GM10248 (cell line): ENCODE measurements at regions not wholly inside any gene's neighbourhood (a gene's known extent, or its start where the extent isn't known, plus 50 kb on each side); places are given as distances from the start of the nearest gene placed in this dataset.

Experiments
- CTCF ChIA-PET: fragments of 300-600 bp; sonication (Branson Sonifier 250); formaldehyde crosslinking; extraction: SDS; loops from one replicate; lab custom pipeline; 2021; ENCODE audit warnings: antibody characterized with exemption; lab: Yijun Ruan, JAX
- POLR2A ChIA-PET: fragments of 350-650 bp; sonication (Branson Sonifier 250); formaldehyde crosslinking; extraction: SDS; loops from one replicate; lab custom pipeline; 2020; ENCODE audit warnings: antibody characterized with exemption; lab: Yijun Ruan, JAX
- DNase-seq: peaks from one replicate; pipeline ENCODE4 v3.0.0; 2012; ENCODE audit errors: extremely low spot score
- TF ChIP-seq, protein P1 (sequence below): IDR thresholded peaks from 2 replicates; pipeline ENCODE4 v1.5.1; 2012; ENCODE audit warnings: mild to moderate bottlenecking, low read depth; ENCODE audit errors: extremely low read depth, missing control alignments, control extremely low read depth

DNA sequence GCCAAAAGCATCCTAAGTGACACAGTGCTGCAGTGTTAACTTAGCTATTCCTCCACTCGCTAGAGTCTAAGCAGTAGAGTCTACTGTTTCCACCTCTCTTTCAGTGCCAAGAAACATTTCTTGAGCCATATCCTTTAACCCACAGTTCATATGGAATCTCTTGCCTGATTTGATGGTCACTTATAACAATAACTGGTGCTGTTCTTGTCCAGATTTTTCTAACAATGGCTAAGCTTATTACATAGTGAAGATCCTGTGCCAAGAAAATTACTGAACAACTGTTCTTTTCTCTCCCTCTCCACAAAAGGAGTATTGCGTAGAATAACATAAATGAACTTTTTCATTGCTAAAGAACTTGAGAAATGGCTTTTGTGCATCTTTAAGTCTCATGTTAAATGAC is 121.3 kb downstream of the CDC7 start:
- TF ChIP-seq, protein P1, sequence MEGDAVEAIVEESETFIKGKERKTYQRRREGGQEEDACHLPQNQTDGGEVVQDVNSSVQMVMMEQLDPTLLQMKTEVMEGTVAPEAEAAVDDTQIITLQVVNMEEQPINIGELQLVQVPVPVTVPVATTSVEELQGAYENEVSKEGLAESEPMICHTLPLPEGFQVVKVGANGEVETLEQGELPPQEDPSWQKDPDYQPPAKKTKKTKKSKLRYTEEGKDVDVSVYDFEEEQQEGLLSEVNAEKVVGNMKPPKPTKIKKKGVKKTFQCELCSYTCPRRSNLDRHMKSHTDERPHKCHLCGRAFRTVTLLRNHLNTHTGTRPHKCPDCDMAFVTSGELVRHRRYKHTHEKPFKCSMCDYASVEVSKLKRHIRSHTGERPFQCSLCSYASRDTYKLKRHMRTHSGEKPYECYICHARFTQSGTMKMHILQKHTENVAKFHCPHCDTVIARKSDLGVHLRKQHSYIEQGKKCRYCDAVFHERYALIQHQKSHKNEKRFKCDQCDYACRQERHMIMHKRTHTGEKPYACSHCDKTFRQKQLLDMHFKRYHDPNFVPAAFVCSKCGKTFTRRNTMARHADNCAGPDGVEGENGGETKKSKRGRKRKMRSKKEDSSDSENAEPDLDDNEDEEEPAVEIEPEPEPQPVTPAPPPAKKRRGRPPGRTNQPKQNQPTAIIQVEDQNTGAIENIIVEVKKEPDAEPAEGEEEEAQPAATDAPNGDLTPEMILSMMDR = no peak
- POLR2A ChIA-PET = no interaction called here
- CTCF ChIA-PET = no interaction called here
- no peak for DNase-seq

DNA sequence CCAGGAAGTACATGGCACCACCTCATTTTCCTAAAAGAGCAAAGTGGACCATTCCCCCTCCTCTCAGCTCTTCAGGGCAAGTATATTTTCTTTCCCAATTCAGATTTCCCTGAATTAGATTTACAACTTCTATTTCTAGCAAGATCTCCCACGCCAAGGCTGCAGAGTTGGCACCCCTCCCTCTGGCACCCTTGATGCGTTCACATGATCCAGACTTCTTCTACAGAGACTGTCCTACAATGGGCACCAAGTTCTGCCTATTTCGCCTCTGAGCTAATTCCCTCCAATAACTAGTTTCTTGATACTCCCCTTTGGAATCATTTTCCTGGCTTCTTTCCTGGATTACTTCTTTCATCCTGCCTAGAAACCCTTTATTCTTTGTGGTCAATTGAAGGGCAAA is 122.0 kb downstream of the CDC7 start:
- TF ChIP-seq, protein P1 = no peak
- POLR2A ChIA-PET = no interaction called here
- CTCF ChIA-PET = no interaction called here
- no peak for DNase-seq

DNA sequence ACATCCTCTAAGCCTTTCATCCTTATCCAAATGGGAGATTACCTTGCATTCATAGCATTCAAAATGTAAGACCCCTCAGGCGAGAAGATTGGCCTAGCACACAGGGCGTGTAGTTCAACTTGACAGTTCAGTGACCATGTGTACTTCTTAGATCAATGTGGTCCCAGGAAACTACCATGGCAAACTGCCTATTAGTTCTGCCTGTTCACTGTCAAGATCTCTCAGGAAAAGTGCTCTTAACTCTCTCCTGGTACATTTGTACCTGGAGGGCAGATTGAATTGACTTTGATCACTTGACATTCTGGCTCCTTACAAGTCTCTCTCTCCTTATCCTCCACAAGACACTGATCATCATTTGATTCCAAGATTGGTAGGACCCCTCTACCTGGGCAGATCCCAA is 122.4 kb downstream of the CDC7 start:
- POLR2A ChIA-PET = no interaction called here
- CTCF ChIA-PET = no interaction called here
- no peak for DNase-seq
- TF ChIP-seq, protein P1 = no peak

- ChIA-PET POLR2A (no interaction called here), CTCF (no interaction called here)
- DNase-seq = no peak
- TF ChIP-seq, protein P1 = no peak
Measured at GRCh38 chr1:91624331-91624730, 123.7 kb downstream of the CDC7 start.
